Fibroblast of peridontal ligament (primary cell): ENCODE measurements at regions not wholly inside any gene's neighbourhood (a gene's known extent, or its start where the extent isn't known, plus 50 kb on each side); places are given as distances from the start of the nearest gene placed in this dataset.
"Not testable (repeated sequence)": the region's sequence is repeated elsewhere in the genome, so short reads cannot be mapped to it uniquely, and the experiment has no call there.

Experiments used
- DNase-seq: peaks from one replicate; pipeline ENCODE4 v3.0.0-alpha.2; 2010; ENCODE audit errors: extremely low read depth

DNA sequence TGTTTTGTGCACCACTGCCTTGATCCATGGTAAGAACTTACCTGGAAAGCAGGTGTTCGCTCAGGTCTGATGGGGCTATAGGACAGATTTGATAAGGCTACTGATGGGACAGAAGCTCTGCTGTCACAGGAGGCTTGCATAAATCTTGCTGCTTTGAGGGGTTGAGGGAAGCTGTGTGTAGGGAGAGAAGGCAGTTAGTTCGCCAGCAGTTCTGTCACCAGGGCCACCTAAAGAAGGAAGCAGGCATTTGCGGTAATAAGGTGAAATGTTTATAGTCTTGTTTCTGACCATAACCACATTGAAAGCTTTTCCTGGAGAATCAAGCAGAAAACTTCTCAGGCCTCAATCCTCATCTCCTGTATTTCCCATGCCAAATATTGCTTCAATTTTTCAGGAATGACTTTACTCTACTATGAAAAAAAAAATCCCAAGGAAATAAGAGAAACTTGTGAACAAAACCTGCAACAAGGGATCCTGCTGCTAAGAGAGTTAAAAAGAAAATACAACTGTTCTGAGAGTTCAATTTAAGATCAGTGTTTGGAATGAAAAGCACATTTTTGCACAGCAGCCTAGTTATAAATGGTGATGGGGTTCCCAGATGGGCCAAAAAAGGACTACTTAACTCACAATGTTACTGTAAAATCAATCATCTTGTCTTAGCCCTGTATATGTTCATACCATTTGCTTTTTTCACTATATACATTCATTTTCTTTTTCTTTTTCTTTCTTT is 122.0 kb upstream of the RANBP3L start:
- DNase-seq = no peak

DNA sequence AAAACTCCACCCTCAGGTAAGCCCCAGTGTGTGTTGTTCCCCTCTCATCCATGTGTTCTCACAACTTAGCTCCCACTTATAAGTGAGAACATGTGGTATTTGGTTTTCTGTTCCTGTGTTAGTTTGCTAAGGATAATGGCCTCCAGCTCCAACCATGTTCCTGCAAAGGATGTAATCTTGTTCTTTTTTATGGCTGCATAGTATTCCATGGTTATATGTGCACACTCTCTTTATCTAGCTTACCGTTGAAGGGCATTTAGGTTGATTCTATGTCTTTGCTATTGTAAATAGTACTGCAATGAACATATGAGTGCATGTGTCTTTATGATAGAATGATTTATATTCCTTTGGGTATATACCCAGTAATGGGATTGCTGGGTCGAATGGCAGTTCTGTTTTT is 124.4 kb upstream of the RANBP3L start:
- DNase-seq = not testable (repeated sequence)

DNA sequence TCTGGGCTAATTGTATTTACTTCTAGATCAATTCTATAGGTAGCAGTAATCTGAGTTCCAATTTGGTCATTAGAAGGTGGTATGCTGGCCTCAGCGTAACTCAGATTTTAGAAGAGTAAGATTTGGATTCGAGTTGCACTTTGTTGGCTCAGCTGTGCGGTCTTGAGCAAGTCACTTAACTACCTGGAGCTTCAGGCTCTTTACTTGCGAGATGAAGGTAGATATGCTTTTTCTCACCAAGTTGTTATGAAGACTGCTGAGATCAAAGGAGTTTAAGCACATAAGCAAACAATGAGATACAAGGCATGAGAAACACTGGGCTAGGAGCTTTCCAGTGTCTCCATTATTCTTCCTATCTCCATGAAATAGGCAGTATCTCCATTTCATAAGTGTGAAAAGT is 133.8 kb upstream of the RANBP3L start:
- no peak for DNase-seq

DNA sequence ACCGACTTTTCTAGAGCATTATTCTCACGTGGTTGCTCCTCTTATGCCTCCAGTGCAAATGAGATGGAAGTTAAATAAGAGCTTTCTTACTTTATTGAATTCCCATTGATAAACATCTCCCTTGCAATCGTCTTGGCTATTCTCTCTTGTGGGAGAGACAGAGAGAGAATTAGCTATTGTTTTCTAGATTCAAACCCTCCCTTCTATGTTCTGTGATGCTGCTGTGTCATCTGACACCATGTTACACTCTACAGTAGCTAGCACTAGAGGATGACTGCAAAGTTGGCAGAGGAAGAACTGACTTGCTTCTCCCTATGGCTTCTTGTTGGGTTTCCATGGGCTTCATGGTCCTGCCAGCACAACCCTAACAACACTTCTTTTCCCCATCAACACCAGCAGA is 134.6 kb upstream of the RANBP3L start:
- no peak for DNase-seq

DNA sequence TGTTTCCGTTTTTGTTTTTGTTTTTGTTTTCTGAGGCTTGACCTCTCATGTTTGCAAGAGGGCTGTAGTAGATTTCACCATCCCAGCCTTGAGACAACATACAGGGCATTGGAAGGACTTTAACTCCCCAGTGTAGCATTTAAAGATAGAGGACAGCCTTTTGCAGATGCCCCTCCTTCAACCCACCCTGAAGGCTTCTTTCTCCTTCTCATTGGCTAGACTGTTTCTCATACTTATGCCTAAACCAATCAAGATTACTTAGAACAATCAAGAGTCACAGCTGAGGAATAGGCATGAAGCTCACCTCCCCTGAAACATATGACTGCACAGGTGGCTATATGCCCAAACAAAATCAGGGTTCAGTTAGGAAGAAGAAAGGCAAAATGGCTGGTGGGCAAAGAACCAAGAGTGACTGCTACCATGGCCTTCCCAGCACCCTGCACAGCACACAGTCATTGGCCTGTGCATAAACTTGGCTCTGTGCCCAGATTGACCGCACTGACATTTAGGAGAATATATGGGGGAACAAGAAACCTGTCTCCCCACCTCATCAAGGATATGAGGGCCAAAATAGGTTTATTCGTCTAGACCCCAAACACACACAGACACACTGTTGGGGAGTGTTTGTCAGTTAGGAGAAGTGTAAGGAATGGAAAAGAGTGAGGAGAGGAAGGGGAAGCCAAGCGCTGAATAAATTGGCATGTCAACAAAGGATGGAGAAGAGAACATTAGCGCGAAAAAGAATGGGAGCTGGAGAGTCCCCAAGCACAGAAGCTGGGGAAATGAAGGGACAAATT is 137.3 kb upstream of the RANBP3L start:
- DNase-seq = no peak

DNA sequence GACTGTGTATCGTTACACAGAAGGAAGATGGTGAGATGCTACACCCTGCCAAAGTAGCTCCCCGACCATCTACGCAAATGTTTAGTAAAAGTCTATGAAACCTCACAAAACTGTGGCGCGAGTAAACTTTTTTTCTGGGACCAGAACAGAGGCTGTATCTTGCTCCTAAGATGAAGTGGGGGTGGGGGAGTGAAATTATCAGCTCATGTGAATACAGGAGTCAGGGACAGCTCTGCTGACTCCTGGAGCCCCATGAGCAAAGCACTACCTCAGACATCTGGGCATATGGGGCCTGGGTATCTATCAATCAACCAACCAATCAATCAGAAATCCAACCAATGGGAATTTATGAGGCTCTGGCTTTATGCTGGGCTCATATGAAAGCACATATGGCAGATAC is 138.6 kb upstream of the RANBP3L start:
- DNase-seq = no peak

DNA sequence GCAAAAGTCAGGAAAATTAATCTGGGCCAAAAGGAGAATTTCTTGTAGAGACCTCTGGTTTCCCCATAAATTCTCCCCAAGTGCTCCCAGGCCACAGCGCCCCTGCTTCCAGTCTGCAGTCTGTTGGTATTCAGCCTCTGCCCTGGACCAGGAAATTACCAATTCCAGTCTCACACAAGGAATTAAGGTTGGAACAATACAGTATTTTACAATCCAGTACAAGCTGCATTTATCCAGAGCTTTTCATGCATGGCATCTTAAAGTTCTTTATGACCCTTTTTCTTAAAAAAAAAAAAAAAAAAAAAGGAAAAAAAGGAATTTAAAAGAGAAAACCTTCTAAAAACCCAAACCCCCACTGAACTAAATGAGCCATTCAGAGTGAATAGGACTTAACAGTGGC is 139.6 kb upstream of the RANBP3L start:
- no peak for DNase-seq

DNA sequence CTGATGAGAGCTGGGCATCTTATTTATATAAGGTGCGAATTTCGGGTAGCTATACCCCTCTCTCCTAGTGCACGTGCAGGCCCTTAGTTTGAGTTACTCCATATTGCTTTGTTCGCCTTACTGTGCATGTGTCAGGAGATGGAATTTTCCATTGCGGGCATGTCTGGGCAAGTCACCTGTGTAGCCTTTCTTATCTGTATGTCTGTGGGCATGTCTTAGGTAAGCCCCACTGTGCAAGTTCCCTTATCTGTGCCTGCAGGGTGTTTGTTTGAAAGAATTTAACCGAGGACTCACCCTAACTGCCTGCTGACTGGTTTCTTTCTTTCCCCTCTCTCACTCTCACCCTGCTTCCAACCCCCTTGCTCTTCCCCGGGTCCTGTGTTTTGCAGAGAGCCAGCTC is 140.7 kb upstream of the RANBP3L start:
- DNase-seq = no peak

DNA sequence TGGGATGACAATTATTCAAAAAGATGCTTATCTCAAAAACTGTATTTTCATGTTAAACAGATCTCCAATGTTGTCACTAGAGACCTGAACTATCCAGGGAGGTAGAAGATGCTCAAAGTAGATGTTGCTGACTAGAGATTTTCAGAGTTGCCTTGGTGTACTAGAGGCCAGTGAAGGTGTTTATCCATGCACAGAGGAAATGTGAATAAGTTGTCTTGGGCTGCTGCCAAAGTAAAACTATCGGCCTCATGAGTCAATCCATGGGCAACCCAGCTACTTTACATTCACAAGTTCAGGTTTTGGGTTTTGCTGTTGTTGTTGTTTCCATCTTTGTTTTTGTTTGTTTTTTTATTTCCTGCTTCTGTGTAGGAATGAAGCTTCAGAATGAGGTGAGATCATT is 141.1 kb upstream of the RANBP3L start:
- peak; percentile 36 for DNase-seq

DNA sequence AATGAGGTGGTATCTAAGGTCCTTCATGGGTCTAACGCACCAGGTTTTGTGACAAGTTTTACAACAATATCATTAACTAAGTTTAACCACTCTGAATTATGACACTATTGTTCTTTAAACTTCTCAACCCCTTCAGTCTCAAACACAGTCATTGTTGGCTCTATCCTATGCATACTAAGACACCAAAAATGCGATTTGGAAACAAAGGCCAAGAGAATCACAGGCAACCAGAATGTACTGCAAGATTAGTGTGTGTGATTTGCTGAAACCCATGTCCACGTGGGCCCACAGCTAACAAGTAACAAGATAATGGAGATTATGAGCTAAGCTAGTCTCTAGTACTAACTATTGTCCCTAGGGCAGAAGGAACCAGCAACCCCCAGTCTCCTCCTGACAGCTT is 142.2 kb upstream of the RANBP3L start:
- no peak for DNase-seq

DNA sequence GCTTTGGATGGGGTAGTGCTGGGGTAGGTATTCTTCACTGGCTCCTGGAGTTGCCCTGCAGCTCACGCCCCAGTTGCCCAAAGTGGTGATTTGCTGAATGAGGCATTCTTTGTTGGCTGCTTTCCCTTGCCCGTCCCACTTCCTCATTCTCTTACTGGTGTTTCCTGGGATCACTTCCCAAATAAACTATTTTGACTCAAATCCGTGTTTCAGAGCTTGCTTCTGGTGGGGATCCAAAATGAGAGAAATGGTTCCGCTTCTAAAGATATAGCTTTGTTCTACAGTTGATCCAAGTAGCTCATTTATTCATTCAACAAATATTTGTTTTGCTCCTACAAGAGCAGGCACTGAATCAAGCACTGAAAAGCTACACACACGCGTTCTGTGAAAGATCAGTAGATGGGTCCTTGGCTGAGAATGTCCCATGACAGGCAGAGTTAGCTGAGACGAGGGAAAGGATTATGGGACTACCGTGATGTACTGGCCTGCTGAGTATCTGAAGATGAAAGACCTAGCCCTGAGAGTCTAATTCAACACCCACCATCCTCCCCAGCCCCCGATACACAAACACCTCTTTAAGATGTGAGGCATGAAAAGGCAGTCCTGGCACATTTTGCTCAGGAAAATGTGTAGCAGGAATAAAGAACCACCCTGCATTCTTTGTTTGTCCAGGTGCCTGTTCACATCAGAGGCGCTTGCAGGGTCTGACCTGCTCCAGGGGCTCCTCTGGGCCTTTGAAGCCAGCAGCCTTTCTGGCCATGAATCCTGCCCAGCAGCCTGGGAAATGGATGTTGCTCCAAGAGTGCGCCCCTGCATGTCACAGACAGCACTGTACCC is 143.1 kb upstream of the RANBP3L start:
- DNase-seq = peak; percentile 84

DNA sequence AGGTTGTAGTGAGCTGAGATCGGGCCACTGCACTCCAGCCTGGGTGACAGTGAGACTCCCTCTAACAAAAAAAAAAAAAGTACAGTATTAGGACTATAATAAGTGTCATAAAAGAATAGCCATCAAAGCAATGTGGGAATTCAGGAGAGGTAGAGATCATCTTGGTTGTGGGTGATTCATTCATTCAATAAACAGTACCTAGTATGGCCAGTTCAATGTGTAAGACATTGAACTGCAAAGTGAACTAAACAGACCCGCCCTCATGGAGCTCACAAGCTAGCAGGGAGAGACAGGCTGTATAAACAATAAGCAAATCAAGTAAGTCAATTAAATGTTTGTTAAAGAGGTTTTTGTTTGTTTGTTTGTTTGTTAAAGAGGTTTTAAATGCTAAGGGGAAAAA is 146.1 kb upstream of the RANBP3L start:
- no peak for DNase-seq

DNA sequence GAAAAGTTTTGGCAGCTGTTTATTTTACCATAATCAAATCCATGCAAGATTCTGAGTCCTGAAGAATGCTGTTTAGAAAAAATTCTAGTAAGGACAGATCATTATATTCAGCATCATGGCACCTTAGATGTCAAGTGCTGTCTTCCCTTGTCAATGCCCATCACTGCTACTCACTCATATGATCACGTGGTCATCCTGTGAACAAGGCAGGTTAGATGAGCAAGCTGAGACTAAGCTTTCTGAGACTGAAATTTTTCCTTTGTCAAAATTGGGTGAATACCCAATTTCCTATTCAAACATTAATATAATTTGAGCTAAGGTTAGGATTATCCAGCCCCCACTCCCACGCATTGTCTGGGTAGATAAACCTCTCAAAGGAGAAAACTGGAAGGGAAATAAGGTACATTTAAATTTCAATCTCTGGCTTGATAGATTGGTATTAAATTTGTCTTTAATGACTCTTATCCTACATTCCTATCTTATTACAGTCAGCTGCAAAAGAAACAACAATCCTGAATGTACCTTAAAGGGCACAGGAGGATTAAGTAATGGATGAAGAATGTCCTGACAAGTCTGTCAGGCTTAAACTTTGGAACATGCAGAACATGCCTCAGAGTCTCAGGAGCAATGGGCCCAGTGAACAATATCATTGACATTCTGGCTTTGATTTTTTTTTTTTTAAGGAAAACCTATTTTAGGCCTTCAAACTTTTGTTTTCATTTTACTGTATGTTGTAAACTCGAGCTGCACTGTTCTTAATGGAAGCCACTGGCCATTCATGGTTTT is 148.7 kb upstream of the RANBP3L start:
- DNase-seq = peak; percentile 45

DNA sequence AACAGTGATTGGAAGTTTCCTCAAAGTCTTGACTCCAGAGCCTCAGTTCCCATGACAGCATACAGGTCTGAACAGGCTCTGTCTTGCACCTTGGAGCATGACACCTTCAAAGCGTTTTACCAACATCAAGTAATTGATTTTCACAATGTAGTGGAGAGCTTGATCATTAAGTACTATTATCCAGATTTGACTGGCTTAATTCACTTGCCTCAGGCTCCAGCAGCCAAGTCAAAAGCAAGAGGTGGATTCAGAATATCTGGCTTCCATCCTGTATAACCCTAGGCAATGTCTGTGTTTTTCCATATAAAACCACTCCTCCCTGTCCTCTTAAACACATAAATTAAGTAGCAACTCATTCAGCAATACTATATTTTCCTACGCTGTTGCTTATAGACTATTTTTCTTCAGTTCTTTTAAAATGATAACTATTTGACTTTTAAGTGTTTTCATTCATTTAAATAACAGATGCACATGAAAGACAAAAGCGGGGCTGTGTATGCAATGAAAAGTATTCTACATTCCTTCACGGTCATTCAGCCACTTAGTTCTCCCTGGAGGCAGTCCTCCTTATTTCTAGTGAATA is 150.8 kb upstream of the RANBP3L start:
- DNase-seq = no peak

DNA sequence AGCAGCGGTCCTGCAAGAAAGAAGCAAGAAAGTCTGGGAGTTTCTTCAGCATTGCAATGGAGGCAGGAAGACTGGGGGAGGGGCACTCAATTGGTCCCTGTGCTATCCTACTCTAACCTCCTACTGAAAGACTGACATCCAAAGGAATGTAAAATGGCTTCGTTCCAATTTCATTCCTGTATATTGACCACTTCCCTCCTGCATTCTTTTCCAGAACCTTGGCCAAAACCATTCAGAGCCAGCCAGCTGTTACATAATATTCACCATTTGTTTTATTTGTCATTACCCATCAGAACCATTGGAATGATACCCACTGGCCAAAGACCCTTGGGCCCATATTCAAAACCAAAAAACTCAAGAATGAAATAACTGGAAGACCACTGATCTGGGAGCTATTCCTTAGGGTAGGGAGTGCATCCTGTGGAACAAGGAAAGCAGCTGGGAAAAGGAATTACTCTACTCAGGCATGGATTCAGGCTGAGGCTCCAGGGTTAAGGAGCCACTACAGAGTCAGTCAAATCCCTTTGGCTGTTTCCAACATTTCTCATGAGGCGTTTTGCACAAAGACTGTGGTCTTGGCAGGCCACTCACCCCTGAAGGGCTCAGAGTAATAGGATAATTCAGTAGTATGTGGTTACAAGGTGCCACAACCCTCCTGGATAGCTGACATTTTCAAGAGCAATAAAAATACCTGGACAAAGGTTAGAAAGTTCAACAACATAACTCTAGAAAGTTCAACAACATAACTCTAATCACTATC is 148.7 kb upstream of the SLC1A3 start:
- peak; percentile 85 for DNase-seq

DNA sequence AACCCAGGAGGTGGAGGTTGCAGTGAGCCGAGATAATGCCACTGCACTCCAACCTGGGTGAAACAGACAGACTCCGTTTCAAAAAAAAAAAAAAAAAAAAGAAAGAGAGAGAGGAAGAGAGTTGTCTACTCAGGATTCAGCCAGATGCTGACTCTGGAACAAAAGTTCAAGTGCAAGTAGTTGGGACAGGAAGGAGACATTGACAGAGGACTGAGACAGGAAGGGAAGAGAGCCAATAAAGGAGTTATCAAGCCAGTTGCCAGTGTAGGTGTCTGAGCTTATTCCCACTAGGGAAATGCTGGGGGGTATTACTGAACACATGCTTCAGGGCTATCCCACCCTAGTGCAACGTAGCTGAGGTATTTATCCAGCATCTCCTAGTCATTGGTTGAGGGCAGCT is 147.7 kb upstream of the SLC1A3 start:
- no peak for DNase-seq

DNA sequence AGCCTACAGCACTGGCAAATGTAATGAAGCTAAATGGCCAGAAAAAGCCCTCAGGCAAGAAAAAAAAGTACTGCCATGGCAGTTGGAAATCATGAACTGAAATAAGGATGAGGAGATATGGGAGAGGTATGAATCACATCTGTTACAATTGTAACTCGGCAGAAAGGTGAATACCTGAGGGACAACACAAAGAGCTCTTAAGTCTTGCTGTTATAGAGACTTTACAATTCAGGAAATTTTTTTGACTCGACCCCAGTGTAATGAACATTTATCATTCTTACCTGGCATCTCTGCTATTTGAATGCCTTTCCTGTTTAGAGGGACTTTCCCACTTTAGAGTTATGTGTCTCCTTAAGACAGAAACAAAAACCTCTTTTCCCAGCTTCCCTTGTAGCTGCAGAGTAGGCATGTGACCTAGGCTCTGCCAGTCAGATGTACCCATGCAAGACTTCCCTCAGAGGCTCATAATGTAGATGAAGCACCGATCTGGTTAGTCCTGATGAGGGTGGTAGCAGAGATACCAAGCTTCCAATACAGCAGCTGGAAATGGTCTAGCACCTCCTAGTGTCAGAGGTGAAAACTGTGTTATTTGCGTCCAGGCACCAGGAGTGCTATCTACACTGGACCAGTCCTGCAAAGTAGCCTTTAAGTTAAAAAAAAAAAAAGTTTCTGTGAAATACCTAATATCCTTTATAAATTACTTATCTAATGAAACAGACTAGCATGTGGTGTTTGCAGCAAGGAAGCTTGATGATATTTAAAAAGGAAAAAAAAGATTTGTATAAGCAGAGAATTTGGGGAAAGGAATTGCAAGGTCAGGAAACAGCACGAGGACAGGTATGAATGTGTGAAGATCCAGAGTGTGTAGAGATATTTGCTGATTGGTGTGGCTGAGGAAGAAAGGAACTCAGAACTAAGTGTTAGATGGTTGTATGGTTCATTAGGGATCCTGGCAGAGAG is 146.9 kb upstream of the SLC1A3 start:
- no peak for DNase-seq

DNA sequence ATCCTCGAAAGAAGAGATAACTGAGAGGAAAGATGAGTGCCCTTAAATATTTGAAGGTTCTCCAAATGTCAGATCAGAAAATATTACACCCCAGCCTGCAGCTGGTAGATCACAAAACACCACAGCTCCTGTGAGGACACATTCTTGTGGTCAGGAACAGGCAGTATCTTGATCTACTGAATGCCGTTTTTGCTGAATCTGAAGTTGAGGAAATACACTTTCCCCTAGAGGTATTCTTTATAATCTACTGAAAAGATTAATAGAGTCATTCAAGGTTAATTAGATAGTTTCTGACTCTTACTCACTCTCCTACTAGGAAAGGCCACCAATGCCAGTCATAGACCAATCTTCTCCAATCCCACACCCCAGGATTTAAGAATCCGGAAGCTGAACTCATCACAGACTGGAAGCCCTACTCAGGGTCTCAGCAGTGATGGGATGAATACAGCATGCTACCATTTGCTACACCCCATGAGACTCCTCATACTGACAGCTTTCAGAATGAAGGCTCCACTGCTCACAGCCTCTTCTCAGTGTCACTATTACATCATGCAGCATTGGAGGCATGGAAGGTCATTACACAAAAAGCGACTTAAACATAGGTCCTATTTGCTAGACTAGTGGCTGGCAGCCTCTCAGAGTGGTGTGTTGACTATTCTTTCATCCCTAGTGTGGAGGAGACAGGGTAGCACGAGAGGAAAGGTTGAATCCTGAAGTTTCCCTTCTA is 143.9 kb upstream of the SLC1A3 start:
- DNase-seq = peak; percentile 19

DNA sequence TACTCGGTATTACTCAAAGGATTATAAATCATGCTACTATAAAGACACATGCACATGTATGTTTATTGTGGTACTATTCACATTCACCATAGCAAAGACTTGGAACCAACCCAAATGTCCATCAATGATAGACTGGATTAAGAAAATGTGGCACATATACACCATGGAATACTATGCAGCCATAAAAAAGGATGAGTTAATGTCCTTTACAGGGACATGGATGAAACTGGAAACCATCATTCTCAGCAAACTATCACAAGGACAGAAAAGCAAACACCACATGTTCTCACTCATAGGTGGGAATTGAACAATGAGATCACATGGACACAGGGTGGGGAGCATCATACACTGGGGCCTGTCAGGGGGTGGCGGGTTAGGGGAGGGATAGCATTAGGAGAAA is 130.5 kb upstream of the SLC1A3 start:
- not testable (repeated sequence) for DNase-seq
